ENCODE measurements at regions not wholly inside any gene's neighbourhood (a gene's known extent, or its start where the extent isn't known, plus 50 kb on each side); places are given as distances from the start of the nearest gene placed in this dataset.

DNA sequence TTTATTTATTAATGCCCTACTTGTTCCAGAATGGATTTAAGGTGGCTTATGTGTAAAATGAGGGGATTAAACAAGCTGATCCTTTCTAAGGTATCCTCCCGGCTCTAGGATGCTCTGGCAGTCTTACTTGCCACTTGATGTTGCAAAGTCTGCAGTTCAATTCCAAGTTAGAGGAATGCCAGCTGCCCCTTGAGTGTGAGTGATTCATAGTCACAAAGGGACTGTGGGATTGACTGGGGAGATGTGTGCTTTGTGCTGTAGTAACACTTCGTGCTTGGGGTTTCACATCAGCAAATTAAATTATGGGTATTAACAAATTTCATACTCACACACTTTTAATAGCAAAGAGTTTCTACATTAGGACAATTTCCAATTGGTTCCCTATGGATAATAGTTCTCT is 550.8 kb upstream of the CADM1 start:
- TF ChIP-seq, protein P1, sequence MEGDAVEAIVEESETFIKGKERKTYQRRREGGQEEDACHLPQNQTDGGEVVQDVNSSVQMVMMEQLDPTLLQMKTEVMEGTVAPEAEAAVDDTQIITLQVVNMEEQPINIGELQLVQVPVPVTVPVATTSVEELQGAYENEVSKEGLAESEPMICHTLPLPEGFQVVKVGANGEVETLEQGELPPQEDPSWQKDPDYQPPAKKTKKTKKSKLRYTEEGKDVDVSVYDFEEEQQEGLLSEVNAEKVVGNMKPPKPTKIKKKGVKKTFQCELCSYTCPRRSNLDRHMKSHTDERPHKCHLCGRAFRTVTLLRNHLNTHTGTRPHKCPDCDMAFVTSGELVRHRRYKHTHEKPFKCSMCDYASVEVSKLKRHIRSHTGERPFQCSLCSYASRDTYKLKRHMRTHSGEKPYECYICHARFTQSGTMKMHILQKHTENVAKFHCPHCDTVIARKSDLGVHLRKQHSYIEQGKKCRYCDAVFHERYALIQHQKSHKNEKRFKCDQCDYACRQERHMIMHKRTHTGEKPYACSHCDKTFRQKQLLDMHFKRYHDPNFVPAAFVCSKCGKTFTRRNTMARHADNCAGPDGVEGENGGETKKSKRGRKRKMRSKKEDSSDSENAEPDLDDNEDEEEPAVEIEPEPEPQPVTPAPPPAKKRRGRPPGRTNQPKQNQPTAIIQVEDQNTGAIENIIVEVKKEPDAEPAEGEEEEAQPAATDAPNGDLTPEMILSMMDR (IDR thresholded peaks at IDR 0.05 in 4 of 5, conservative IDR thresholded peaks at IDR 0.05 in 1 of 5): no peak
- TF ChIP-seq POLR2A (IDR thresholded peaks at IDR 0.05): no peak

Data from gastrocnemius medialis (tissue), 4 donors.